ENCODE measurements at regions not wholly inside any gene's neighbourhood (a gene's known extent, or its start where the extent isn't known, plus 50 kb on each side); places are given as distances from the start of the nearest gene placed in this dataset.

DNA sequence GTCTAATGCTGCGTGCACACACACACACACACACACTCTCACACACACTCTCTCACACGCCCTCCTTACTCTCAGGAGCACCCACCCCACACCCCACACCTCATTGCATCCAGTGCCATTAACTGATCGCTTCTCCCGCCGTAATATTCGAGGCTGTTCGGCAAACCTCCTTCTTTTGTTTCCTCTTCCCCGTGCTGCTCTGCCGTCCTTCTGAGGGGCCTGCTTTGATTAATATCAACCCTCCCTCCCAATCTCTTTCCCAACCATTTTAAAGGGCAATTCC lies 156.2 kb upstream of the TNRC6C start:
- TF ChIP-seq CTCF (CRISPR knock-in tag; IDR thresholded peaks at IDR 0.05) (no peak), ZNF260 (CRISPR knock-in tag; IDR thresholded peaks at IDR 0.05; ENCODE audit: borderline replicate concordance, low read depth) (no peak), ZNF879 (CRISPR knock-in tag; IDR thresholded peaks at IDR 0.05) (no peak)
- TF ChIP-seq, protein P1, sequence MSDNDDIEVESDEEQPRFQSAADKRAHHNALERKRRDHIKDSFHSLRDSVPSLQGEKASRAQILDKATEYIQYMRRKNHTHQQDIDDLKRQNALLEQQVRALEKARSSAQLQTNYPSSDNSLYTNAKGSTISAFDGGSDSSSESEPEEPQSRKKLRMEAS (IDR thresholded peaks at IDR 0.05), result no peak

Data from HepG2 (cell line).